ENCODE measurements at regions not wholly inside any gene's neighbourhood (a gene's known extent, or its start where the extent isn't known, plus 50 kb on each side); places are given as distances from the start of the nearest gene placed in this dataset.

- intact Hi-C loops (cut with DNase I; ENCODE audit: low total_unique reads) = no loop called here
- H3K4me3 ChIP-seq = no peak overlapping the region
These were observed 277.7 kb upstream of the JARID2 start for GRCh38 chr6:14968056-14968637.

GRCh38 chr6:14969126-14969525 lies 276.7 kb upstream of the JARID2 start:
- no peaks in the 10 kb centered on the region for H3K36me3 ChIP-seq (ENCODE audit: low read depth, missing control alignments)
- no peak for TF ChIP-seq POLR2A (IDR thresholded peaks at IDR 0.05)
- TF ChIP-seq CTCF (IDR thresholded peaks at IDR 0.05) = no peak
- no peak overlapping the region for H3K4me3 ChIP-seq
- no peak for DNase-seq
- H3K27me3 ChIP-seq = no peaks in the 10 kb centered on the region
- intact Hi-C loops (cut with DNase I; ENCODE audit: low total_unique reads) = no loop called here
- no peaks in the 10 kb centered on the region for H3K4me1 ChIP-seq
- no peak overlapping the region for H3K27ac ChIP-seq
- no peaks in the 10 kb centered on the region for H3K9me3 ChIP-seq

More at GRCh38 chr6:14968056-14968637, 277.7 kb upstream of the JARID2 start:
- Histone ChIP-seq H3K36me3 (ENCODE audit: low read depth, missing control alignments) (no peaks in the 10 kb centered on the region), H3K9me3 (no peaks in the 10 kb centered on the region), H3K27ac (no peak overlapping the region), H3K27me3 (no peaks in the 10 kb centered on the region), H3K4me1 (no peaks in the 10 kb centered on the region)
- no peak for DNase-seq
- 90 to 92% methylated on average over 2 of the region's 2 CpGs for whole genome bisulfite sequencing, 2 donors
- TF ChIP-seq POLR2A (IDR thresholded peaks at IDR 0.05) (no peak), CTCF (IDR thresholded peaks at IDR 0.05) (no peak)

DNA sequence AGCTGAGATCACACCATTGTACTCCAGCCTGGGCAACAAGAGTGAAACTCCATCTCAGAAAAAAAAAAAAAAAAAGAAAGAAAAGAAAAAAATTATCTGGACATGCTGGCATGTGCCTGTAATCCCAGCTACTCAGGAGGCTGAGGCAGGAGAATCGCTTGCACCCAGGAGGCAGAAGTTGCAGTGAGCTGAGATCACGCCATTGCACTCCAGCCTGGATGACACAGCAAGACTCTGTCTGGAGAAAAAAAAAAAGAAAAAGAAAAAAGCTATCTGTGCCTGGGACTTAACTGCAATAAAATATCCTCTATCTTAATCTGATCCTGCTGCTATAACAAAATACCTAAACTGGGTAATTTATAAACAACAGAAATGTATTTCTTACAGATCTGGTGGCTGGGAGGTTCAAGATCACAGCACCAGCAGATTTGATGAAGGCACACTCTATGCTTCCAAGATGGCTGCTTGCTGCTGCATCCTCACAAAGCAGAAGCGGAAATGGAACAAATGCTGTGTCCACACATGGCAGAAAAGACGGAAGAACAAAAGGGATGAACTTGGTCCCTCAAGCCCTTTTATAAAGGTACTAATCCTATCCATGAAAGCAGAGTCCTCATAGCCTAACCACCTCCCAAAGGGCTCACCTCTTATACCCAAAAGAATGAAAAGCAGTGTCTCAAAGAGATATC lies 273.3 kb upstream of the JARID2 start:
- no peaks in the 10 kb centered on the region for H3K9me3 ChIP-seq
- 86 to 93% methylated on average over 4 of the region's 4 CpGs for WGBS, 2 donors
- TF ChIP-seq POLR2A (IDR thresholded peaks at IDR 0.05) (no peak), CTCF (IDR thresholded peaks at IDR 0.05) (no peak)
- no peak overlapping the region for H3K27ac ChIP-seq
- H3K4me3 ChIP-seq = no peak overlapping the region
- DNase-seq = no peak
- no peaks in the 10 kb centered on the region for H3K27me3 ChIP-seq
- intact Hi-C loops (cut with DNase I; ENCODE audit: low total_unique reads) = no loop called here
- no peaks in the 10 kb centered on the region for H3K4me1 ChIP-seq
- H3K36me3 ChIP-seq (ENCODE audit: low read depth, missing control alignments) = no peaks in the 10 kb centered on the region

- H3K4me3 ChIP-seq = no peak overlapping the region
- no peak overlapping the region for H3K27ac ChIP-seq
- TF ChIP-seq CTCF (IDR thresholded peaks at IDR 0.05) = no peak
- TF ChIP-seq POLR2A (IDR thresholded peaks at IDR 0.05) = no peak
- DNase-seq = no peak
- H3K36me3 ChIP-seq (ENCODE audit: low read depth, missing control alignments) = no peaks in the 10 kb centered on the region
- intact Hi-C loops (cut with DNase I; ENCODE audit: low total_unique reads) = no loop called here
- 87 to 97% methylated on average over 1 of the region's 1 CpG for WGBS, 2 donors
- no peaks in the 10 kb centered on the region for H3K9me3 ChIP-seq
- no peaks in the 10 kb centered on the region for H3K27me3 ChIP-seq
- no peaks in the 10 kb centered on the region for H3K4me1 ChIP-seq
These were observed 271.5 kb upstream of the JARID2 start for GRCh38 chr6:14974372-14974771.
